Gastrocnemius medialis (tissue), 4 donors: ENCODE measurements at regions not wholly inside any gene's neighbourhood (a gene's known extent, or its start where the extent isn't known, plus 50 kb on each side); places are given as distances from the start of the nearest gene placed in this dataset.

ENCODE experiments used
- CTCF ChIP-seq, 5 experiments: fragments of 450-650 bp in 3 of 5; fragments of 200-600 bp in 2 of 5; sonication (generic) in 2 of 5; IDR thresholded peaks in 4 of 5; conservative IDR thresholded peaks in 1 of 5; 1 replicate in 4 of 5; 2 replicates in 1 of 5; pipeline ENCODE4 v1.5.1; 2016 to 2019; ENCODE audit warnings: antibody characterized with exemption in 5 of 5, mild to moderate bottlenecking in 3 of 5, moderate library complexity in 3 of 5
- POLR2A ChIP-seq, 2 donors: fragments of 450-650 bp; IDR thresholded peaks; one replicate each; pipeline ENCODE4 v1.6.1; 2017; ENCODE audit warnings: antibody characterized with exemption in 2 of 2, mild to moderate bottlenecking in 2 of 2, moderate library complexity in 2 of 2

- TF ChIP-seq CTCF (IDR thresholded peaks at IDR 0.05 in 4 of 5, conservative IDR thresholded peaks at IDR 0.05 in 1 of 5) = no peak
- no peak for TF ChIP-seq POLR2A (IDR thresholded peaks at IDR 0.05)
Observed at GRCh38 chr9:118652912-118653311, 716.3 kb downstream of the BRINP1 start.
